ENCODE measurements at regions not wholly inside any gene's neighbourhood (a gene's known extent, or its start where the extent isn't known, plus 50 kb on each side); places are given as distances from the start of the nearest gene placed in this dataset.

GRCh38 chr5:53180991-53181390 is 71.4 kb upstream of the MOCS2 start:
- no peak for TF ChIP-seq EZH2phosphoT487 (IDR thresholded peaks at IDR 0.05; ENCODE audit: insufficient read depth, low read depth)
- TF ChIP-seq EZH2 (IDR thresholded peaks at IDR 0.05; ENCODE audit: insufficient read depth, poor library complexity, severe bottlenecking) = no peak

All from GM23248 (cell line).